ENCODE measurements at regions not wholly inside any gene's neighbourhood (a gene's known extent, or its start where the extent isn't known, plus 50 kb on each side); places are given as distances from the start of the nearest gene placed in this dataset.

GRCh38 chr9:100785946-100786345, 208.1 kb downstream of the CAVIN4 start:
- DNase-seq (no peak), ATAC-seq (no peak)
- Histone ChIP-seq H3K9me3 (peaks cover 9% of the 10 kb centered on the region), H3K36me3 (ENCODE audit: insufficient read depth in 1 of 2, low read depth in 1 of 2) (no peaks in the 10 kb centered on the region), H3K27me3 (ENCODE audit: insufficient read depth in 3 of 3, low read length in 2 of 3) (no peaks in the 10 kb centered on the region), H3K4me1 (no peaks in the 10 kb centered on the region), H3K27ac (no peak overlapping the region), H3K4me3 (no peak overlapping the region)
- no peak for TF ChIP-seq CTCF (IDR thresholded peaks at IDR 0.05)
- 85 to 97% (median 91%) methylated on average over 1 of the region's 1 CpG for WGBS, 3 donors
- intact Hi-C loops (cut with DNase I), result no loop called here

GRCh38 chr9:100794738-100795269, 216.9 kb downstream of the CAVIN4 start:
- Histone ChIP-seq H3K27me3 (ENCODE audit: insufficient read depth in 3 of 3, low read length in 2 of 3) (no peaks in the 10 kb centered on the region), H3K4me1 (no peaks in the 10 kb centered on the region), H3K27ac (no peak overlapping the region), H3K9me3 (no peaks in the 10 kb centered on the region), H3K36me3 (ENCODE audit: insufficient read depth in 1 of 2, low read depth in 1 of 2) (no peaks in the 10 kb centered on the region), H3K4me3 (no peak overlapping the region)
- TF ChIP-seq CTCF (IDR thresholded peaks at IDR 0.05), result no peak
- 71 to 79% (median 77%) methylated on average over 5 of the region's 5 CpGs for WGBS, 3 donors
- no peak for ATAC-seq
- intact Hi-C loops (cut with DNase I), result no loop called here
- no peak for DNase-seq

- Histone ChIP-seq H3K36me3 (ENCODE audit: insufficient read depth in 1 of 2, low read depth in 1 of 2) (no peaks in the 10 kb centered on the region), H3K27me3 (ENCODE audit: insufficient read depth in 3 of 3, low read length in 2 of 3) (no peaks in the 10 kb centered on the region), H3K9me3 (peaks cover 4% of the 10 kb centered on the region), H3K27ac (no peak overlapping the region), H3K4me1 (no peaks in the 10 kb centered on the region), H3K4me3 (no peak overlapping the region)
- ATAC-seq (no peak), DNase-seq (no peak)
- no peak for TF ChIP-seq CTCF (IDR thresholded peaks at IDR 0.05)
- 15 to 44% (median 27%) methylated on average over 2 of the region's 2 CpGs for WGBS, 3 donors
- intact Hi-C loops (cut with DNase I), result no loop called here
Measured at GRCh38 chr9:100803956-100804355, 224.6 kb upstream of the PLPPR1 start.

- Histone ChIP-seq H3K4me3 (no peak overlapping the region), H3K9me3 (no peaks in the 10 kb centered on the region), H3K27ac (no peak overlapping the region), H3K27me3 (ENCODE audit: insufficient read depth in 3 of 3, low read length in 2 of 3) (no peaks in the 10 kb centered on the region), H3K4me1 (no peaks in the 10 kb centered on the region), H3K36me3 (ENCODE audit: insufficient read depth in 1 of 2, low read depth in 1 of 2) (no peaks in the 10 kb centered on the region)
- intact Hi-C loops (cut with DNase I), result no loop called here
- WGBS, 3 donors, result 87 to 92% (median 88%) methylated on average over 3 of the region's 3 CpGs
- DNase-seq (no peak), ATAC-seq (no peak)
- no peak for TF ChIP-seq CTCF (IDR thresholded peaks at IDR 0.05)
Measured at GRCh38 chr9:100811643-100812042, 216.9 kb upstream of the PLPPR1 start.

- H3K36me3 ChIP-seq (ENCODE audit: insufficient read depth in 1 of 2, low read depth in 1 of 2), result no peaks in the 10 kb centered on the region
- 68 to 89% (median 88%) methylated on average over 1 to 2 of the region's 2 CpGs for WGBS, 3 donors
- no peak for TF ChIP-seq CTCF (IDR thresholded peaks at IDR 0.05)
- no peaks in the 10 kb centered on the region for H3K27me3 ChIP-seq (ENCODE audit: insufficient read depth in 3 of 3, low read length in 2 of 3)
- ATAC-seq (no peak), DNase-seq (no peak)
- no peak overlapping the region for H3K4me3 ChIP-seq
- H3K27ac ChIP-seq, result no peak overlapping the region
- intact Hi-C loops (cut with DNase I), result no loop called here
- H3K4me1 ChIP-seq, result no peaks in the 10 kb centered on the region
- H3K9me3 ChIP-seq, result peaks cover 5% of the 10 kb centered on the region
Measured at GRCh38 chr9:100813871-100814270, 214.7 kb upstream of the PLPPR1 start.
